ENCODE measurements at regions not wholly inside any gene's neighbourhood (a gene's known extent, or its start where the extent isn't known, plus 50 kb on each side); places are given as distances from the start of the nearest gene placed in this dataset.

GRCh38 chr5:88452820-88453219 lies 184.2 kb upstream of the TMEM161B start:
- no peaks in the 10 kb centered on the region for H4K20me1 ChIP-seq (ENCODE audit: control insufficient read depth, extremely low read depth, insufficient read depth, low read length)
- no peaks in the 10 kb centered on the region for H3K36me3 ChIP-seq (ENCODE audit: control insufficient read depth, insufficient read depth, low read length)
- H3K4me2 ChIP-seq (ENCODE audit: extremely low read depth, insufficient read depth, low read length), result no peak overlapping the region
- H3K79me2 ChIP-seq (ENCODE audit: control insufficient read depth, insufficient read depth, low read length), result no peaks in the 10 kb centered on the region
- no peak overlapping the region for H3K27ac ChIP-seq (ENCODE audit: insufficient read depth, low read length)
- H3K27me3 ChIP-seq (ENCODE audit: control insufficient read depth, insufficient read depth, low read length), result no peaks in the 10 kb centered on the region
- H3K4me3 ChIP-seq (replicated peaks in 1 of 4; ENCODE audit: control extremely low read depth in 1 of 4, insufficient read depth in 1 of 4, low read depth in 3 of 4, low read length in 4 of 4), result no peak overlapping the region
- peak in 1 of 2 donors; percentile 17 for DNase-seq (ENCODE audit: low read depth in 2 of 2)
- H3K4me1 ChIP-seq (ENCODE audit: control insufficient read depth, extremely low read depth, insufficient read depth, low read length), result no peaks in the 10 kb centered on the region
- H3K9me3 ChIP-seq (ENCODE audit: control insufficient read depth, insufficient read depth, low read depth, low read length), result no peaks in the 10 kb centered on the region
- H2AFZ ChIP-seq (ENCODE audit: low read length), result no peak overlapping the region
- TF ChIP-seq, protein P1, sequence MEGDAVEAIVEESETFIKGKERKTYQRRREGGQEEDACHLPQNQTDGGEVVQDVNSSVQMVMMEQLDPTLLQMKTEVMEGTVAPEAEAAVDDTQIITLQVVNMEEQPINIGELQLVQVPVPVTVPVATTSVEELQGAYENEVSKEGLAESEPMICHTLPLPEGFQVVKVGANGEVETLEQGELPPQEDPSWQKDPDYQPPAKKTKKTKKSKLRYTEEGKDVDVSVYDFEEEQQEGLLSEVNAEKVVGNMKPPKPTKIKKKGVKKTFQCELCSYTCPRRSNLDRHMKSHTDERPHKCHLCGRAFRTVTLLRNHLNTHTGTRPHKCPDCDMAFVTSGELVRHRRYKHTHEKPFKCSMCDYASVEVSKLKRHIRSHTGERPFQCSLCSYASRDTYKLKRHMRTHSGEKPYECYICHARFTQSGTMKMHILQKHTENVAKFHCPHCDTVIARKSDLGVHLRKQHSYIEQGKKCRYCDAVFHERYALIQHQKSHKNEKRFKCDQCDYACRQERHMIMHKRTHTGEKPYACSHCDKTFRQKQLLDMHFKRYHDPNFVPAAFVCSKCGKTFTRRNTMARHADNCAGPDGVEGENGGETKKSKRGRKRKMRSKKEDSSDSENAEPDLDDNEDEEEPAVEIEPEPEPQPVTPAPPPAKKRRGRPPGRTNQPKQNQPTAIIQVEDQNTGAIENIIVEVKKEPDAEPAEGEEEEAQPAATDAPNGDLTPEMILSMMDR (conservative IDR thresholded peaks at IDR 0.05 in 1 of 2, IDR thresholded peaks at IDR 0.05 in 1 of 2; ENCODE audit: low read depth in 1 of 2, low read length in 2 of 2), result no peak
- TF ChIP-seq EZH2 (IDR thresholded peaks at IDR 0.05; ENCODE audit: low read length, missing control alignments), result no peak
- no peak overlapping the region for H3K9ac ChIP-seq (ENCODE audit: insufficient read depth, low read length)

DNA sequence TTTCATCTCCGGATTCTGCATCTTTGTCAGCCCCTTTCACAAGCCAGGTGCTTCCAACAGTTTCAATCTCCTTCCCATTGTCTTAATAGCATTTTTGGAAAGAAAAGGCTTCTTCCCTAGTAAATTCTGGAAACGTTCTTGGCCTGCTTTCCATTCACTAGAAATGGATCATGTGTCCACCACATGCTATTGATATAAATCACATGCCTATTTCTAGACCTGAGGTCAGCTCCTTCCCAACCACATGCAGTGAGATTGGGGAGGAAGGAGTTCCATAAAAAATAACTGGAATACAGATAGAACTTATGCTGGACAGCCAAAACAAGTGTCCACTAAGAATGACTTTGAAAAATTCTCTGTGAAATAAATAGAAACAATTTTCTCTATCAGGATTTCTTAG lies 181.6 kb upstream of the TMEM161B start:
- no peak for TF ChIP-seq EZH2 (IDR thresholded peaks at IDR 0.05; ENCODE audit: low read length, missing control alignments)
- TF ChIP-seq, protein P1 (conservative IDR thresholded peaks at IDR 0.05 in 1 of 2, IDR thresholded peaks at IDR 0.05 in 1 of 2; ENCODE audit: low read depth in 1 of 2, low read length in 2 of 2), result no peak
- H2AFZ ChIP-seq (ENCODE audit: low read length), result no peak overlapping the region
- H3K79me2 ChIP-seq (ENCODE audit: control insufficient read depth, insufficient read depth, low read length), result no peaks in the 10 kb centered on the region
- no peaks in the 10 kb centered on the region for H3K36me3 ChIP-seq (ENCODE audit: control insufficient read depth, insufficient read depth, low read length)
- H3K27ac ChIP-seq (ENCODE audit: insufficient read depth, low read length), result no peak overlapping the region
- DNase-seq (ENCODE audit: low read depth in 2 of 2), result no peak
- no peak overlapping the region for H3K9ac ChIP-seq (ENCODE audit: insufficient read depth, low read length)
- H3K27me3 ChIP-seq (ENCODE audit: control insufficient read depth, insufficient read depth, low read length), result no peaks in the 10 kb centered on the region
- H3K4me3 ChIP-seq (replicated peaks in 1 of 4; ENCODE audit: control extremely low read depth in 1 of 4, insufficient read depth in 1 of 4, low read depth in 3 of 4, low read length in 4 of 4), result no peak overlapping the region
- no peaks in the 10 kb centered on the region for H3K9me3 ChIP-seq (ENCODE audit: control insufficient read depth, insufficient read depth, low read depth, low read length)
- no peaks in the 10 kb centered on the region for H4K20me1 ChIP-seq (ENCODE audit: control insufficient read depth, extremely low read depth, insufficient read depth, low read length)
- H3K4me2 ChIP-seq (ENCODE audit: extremely low read depth, insufficient read depth, low read length), result no peak overlapping the region
- H3K4me1 ChIP-seq (ENCODE audit: control insufficient read depth, extremely low read depth, insufficient read depth, low read length), result no peaks in the 10 kb centered on the region

DNA sequence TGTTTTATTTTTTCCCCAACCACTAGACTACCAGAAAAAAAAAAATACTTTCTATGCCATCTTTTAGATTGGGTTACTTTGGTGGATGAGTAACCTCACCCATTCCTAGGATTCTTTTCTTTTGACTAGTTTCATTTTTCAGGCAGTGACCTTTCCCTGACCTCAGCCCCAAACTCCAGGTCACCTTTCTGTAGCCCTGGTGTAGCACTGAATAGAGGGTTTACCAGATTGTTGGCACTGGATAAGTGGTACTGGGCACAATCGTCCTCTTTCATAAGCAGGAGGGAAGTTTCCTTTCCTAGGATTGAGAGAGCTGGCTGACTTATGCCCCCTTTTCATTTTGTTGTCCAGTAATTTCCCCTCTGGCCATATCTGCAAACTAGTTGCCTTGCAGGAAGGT lies 169.4 kb upstream of the TMEM161B start:
- TF ChIP-seq EZH2 (IDR thresholded peaks at IDR 0.05; ENCODE audit: low read length, missing control alignments), result no peak
- TF ChIP-seq, protein P1 (conservative IDR thresholded peaks at IDR 0.05 in 1 of 2, IDR thresholded peaks at IDR 0.05 in 1 of 2; ENCODE audit: low read depth in 1 of 2, low read length in 2 of 2), result no peak
- H3K9ac ChIP-seq (ENCODE audit: insufficient read depth, low read length), result no peak overlapping the region
- no peak overlapping the region for H3K4me3 ChIP-seq (replicated peaks in 1 of 4; ENCODE audit: control extremely low read depth in 1 of 4, insufficient read depth in 1 of 4, low read depth in 3 of 4, low read length in 4 of 4)
- H3K79me2 ChIP-seq (ENCODE audit: control insufficient read depth, insufficient read depth, low read length), result no peaks in the 10 kb centered on the region
- no peaks in the 10 kb centered on the region for H3K36me3 ChIP-seq (ENCODE audit: control insufficient read depth, insufficient read depth, low read length)
- no peaks in the 10 kb centered on the region for H3K9me3 ChIP-seq (ENCODE audit: control insufficient read depth, insufficient read depth, low read depth, low read length)
- H3K4me1 ChIP-seq (ENCODE audit: control insufficient read depth, extremely low read depth, insufficient read depth, low read length), result no peaks in the 10 kb centered on the region
- H2AFZ ChIP-seq (ENCODE audit: low read length), result no peak overlapping the region
- no peak overlapping the region for H3K27ac ChIP-seq (ENCODE audit: insufficient read depth, low read length)
- H4K20me1 ChIP-seq (ENCODE audit: control insufficient read depth, extremely low read depth, insufficient read depth, low read length), result no peaks in the 10 kb centered on the region
- DNase-seq (ENCODE audit: low read depth in 2 of 2), result peak in 1 of 2 donors; percentile 54
- H3K4me2 ChIP-seq (ENCODE audit: extremely low read depth, insufficient read depth, low read length), result no peak overlapping the region
- H3K27me3 ChIP-seq (ENCODE audit: control insufficient read depth, insufficient read depth, low read length), result no peaks in the 10 kb centered on the region

Data from fibroblast of lung (primary cell).